MM.1S (cell line): ENCODE measurements at regions not wholly inside any gene's neighbourhood (a gene's known extent, or its start where the extent isn't known, plus 50 kb on each side); places are given as distances from the start of the nearest gene placed in this dataset.
A peak's percentile ranks its signal among the peaks of the same experiment; 100 is the strongest.

Source experiments
- DNase-seq: peaks from one replicate; pipeline ENCODE4 v3.0.0-alpha.2; 2015
- H2AFZ ChIP-seq: fragments of 300-600 bp; sonication (generic); 2 replicates; pipeline ENCODE4 v1.6.0; 2016; ENCODE audit warnings: antibody characterized with exemption, low read length
- H3F3A ChIP-seq: fragments of 300-600 bp; sonication (generic); 2 replicates; pipeline ENCODE4 v1.6.1; 2016; ENCODE audit warnings: mild to moderate bottlenecking, antibody characterized with exemption, low read length, moderate library complexity, mixed read lengths; ENCODE audit not compliant: insufficient read depth
- H3K27ac ChIP-seq: fragments of 300-600 bp; sonication (generic); 2 replicates; pipeline ENCODE4 v1.5.1; 2016; ENCODE audit warnings: mild to moderate bottlenecking, low read length
- H3K27me3 ChIP-seq: fragments of 300-600 bp; sonication (generic); replicated peaks from 2 replicates; pipeline ENCODE4 v1.6.0; 2016; ENCODE audit warnings: low read length; ENCODE audit not compliant: insufficient read depth
- H3K36me3 ChIP-seq: fragments of 300-600 bp; sonication (generic); replicated peaks from 2 replicates; pipeline ENCODE4 v1.6.1; 2016; ENCODE audit warnings: mild to moderate bottlenecking, low read length, mixed read lengths; ENCODE audit not compliant: insufficient read depth
- H3K4me1 ChIP-seq: fragments of 300-600 bp; sonication (generic); 2 replicates; pipeline ENCODE4 v1.6.1; 2016; ENCODE audit warnings: low read length, mixed read lengths
- H3K4me2 ChIP-seq: fragments of 300-600 bp; sonication (generic); 2 replicates; pipeline ENCODE4 v1.6.0; 2016; ENCODE audit warnings: low read depth, low read length
- H3K4me3 ChIP-seq: fragments of 300-600 bp; sonication (generic); 2 replicates; pipeline ENCODE4 v1.5.1; 2016; ENCODE audit warnings: low read length, mixed read lengths
- H3K79me2 ChIP-seq: fragments of 300-600 bp; sonication (generic); 2 replicates; pipeline ENCODE4 v1.6.1; 2016; ENCODE audit warnings: mixed run types, low read length, mixed read lengths
- H3K9ac ChIP-seq: fragments of 300-600 bp; sonication (generic); 2 replicates; pipeline ENCODE4 v1.6.1; 2016; ENCODE audit warnings: low read length, mixed read lengths
- H3K9me2 ChIP-seq: fragments of 300-600 bp; sonication (generic); replicated peaks from 2 replicates; pipeline ENCODE4 v1.6.1; 2016; ENCODE audit warnings: mild to moderate bottlenecking, low read length, mixed read lengths; ENCODE audit not compliant: insufficient read depth
- H3K9me3 ChIP-seq: fragments of 300-600 bp; sonication (generic); replicated peaks from 2 replicates; pipeline ENCODE4 v1.6.1; 2016; ENCODE audit warnings: mild to moderate bottlenecking, low read length, mixed read lengths; ENCODE audit not compliant: insufficient read depth
- H4K20me1 ChIP-seq: fragments of 300-600 bp; sonication (generic); 2 replicates; pipeline ENCODE4 v1.6.1; 2016; ENCODE audit warnings: mild to moderate bottlenecking, low read length, moderate library complexity, mixed read lengths; ENCODE audit not compliant: insufficient read depth
- EZH2 ChIP-seq: fragments of 300-600 bp; sonication (generic); optimal IDR thresholded peaks from 2 replicates; pipeline ENCODE3; 2017; ENCODE audit warnings: low read depth, mild to moderate bottlenecking, antibody characterized with exemption, low read length, mixed read lengths
- EZH2phosphoT487 ChIP-seq: fragments of 300-600 bp; sonication (generic); IDR thresholded peaks from 2 replicates; pipeline ENCODE4 v1.6.1; 2018; ENCODE audit warnings: antibody characterized with exemption, low read length
- TF ChIP-seq, protein P1 (sequence below): fragments of 300-600 bp; sonication (generic); IDR thresholded peaks from 2 replicates; pipeline ENCODE4 v1.5.1; 2016; ENCODE audit warnings: antibody characterized with exemption, low read length, mixed read lengths

DNA sequence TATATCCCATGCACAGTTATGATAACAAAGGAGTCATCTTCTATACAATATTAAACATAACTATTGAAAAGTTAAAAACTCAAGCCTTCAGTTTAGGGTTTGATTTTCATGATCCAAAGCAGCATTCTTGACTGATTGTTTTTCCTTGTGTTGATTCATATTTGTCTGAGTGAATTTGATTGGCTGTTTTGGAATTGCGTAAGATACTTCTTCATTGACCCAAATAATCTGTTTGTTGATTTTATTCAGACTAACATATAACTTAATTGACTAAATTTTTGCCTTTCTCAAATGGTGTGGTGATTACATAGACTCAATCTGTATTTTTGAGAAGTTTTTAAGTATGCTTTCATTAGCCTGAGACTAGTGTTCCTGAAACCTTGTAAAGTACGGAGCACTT, 305.7 kb upstream of the TNP1 start:
- Histone ChIP-seq H3K36me3 (no peaks in the 10 kb centered on the region), H3F3A (no peaks in the 10 kb centered on the region), H3K9ac (no peak overlapping the region), H3K79me2 (no peaks in the 10 kb centered on the region), H3K9me3 (no peaks in the 10 kb centered on the region), H3K27me3 (no peaks in the 10 kb centered on the region), H3K9me2 (no peaks in the 10 kb centered on the region), H2AFZ (no peak overlapping the region), H4K20me1 (no peaks in the 10 kb centered on the region), H3K4me1 (no peaks in the 10 kb centered on the region), H3K27ac (no peak overlapping the region), H3K4me3 (no peak overlapping the region), H3K4me2 (no peak overlapping the region)
- TF ChIP-seq EZH2 (no peak), EZH2phosphoT487 (no peak)
- TF ChIP-seq, protein P1, sequence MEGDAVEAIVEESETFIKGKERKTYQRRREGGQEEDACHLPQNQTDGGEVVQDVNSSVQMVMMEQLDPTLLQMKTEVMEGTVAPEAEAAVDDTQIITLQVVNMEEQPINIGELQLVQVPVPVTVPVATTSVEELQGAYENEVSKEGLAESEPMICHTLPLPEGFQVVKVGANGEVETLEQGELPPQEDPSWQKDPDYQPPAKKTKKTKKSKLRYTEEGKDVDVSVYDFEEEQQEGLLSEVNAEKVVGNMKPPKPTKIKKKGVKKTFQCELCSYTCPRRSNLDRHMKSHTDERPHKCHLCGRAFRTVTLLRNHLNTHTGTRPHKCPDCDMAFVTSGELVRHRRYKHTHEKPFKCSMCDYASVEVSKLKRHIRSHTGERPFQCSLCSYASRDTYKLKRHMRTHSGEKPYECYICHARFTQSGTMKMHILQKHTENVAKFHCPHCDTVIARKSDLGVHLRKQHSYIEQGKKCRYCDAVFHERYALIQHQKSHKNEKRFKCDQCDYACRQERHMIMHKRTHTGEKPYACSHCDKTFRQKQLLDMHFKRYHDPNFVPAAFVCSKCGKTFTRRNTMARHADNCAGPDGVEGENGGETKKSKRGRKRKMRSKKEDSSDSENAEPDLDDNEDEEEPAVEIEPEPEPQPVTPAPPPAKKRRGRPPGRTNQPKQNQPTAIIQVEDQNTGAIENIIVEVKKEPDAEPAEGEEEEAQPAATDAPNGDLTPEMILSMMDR: no peak
- no peak for DNase-seq

DNA sequence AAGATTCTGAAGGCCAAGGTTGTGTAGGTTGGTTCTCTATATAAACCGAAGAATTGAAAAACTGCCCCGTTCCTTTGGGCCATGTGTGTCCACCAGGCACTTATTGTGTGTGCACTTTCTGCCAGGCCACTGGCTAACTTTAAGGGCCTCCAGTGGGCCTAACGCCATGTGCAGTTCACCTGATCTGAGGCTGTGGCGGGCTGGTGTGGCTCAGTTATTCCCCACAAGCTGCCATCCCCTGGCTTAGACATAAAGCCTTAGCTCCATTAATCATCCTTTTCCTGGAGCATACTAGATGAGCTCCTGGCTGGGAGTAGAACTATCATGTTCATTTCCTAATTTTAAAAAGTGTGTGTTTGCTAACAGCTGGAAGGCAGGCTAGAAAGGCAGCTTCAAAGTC, 304.1 kb upstream of the TNP1 start:
- Histone ChIP-seq H3K4me3 (no peak overlapping the region), H3K79me2 (no peaks in the 10 kb centered on the region), H3K9ac (no peak overlapping the region)

DNA sequence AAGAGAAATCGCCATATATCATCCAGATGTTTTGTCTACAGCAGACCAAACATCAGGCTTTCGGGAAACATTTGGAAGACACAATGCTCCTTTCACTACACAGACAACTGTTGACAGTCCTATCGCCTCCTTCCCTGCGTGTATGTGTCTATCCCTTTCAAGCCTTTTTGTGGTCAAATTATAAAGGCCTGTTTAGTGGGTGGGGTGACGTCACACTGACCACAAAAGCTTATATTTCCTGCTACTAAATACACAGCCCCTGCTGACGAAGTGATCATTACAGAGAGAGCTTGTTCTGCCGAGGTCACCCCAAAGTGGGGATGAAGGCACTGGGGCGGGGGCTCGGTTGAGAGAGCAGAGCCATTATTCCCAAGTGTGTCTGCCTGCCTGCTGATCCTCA, 302.7 kb upstream of the TNP1 start:
- Histone ChIP-seq H3K27ac (no peak overlapping the region), H3K9me3 (no peaks in the 10 kb centered on the region), H3K9ac (no peak overlapping the region), H3K9me2 (no peaks in the 10 kb centered on the region), H3K4me2 (no peak overlapping the region), H2AFZ (no peak overlapping the region), H3K36me3 (no peaks in the 10 kb centered on the region), H3K4me3 (no peak overlapping the region), H4K20me1 (no peaks in the 10 kb centered on the region), H3K79me2 (no peaks in the 10 kb centered on the region), H3K4me1 (no peaks in the 10 kb centered on the region), H3K27me3 (no peaks in the 10 kb centered on the region), H3F3A (no peaks in the 10 kb centered on the region)
- TF ChIP-seq, protein P1: no peak
- TF ChIP-seq EZH2 (no peak), EZH2phosphoT487 (no peak)
- peak; percentile 10 for DNase-seq

More for the DNA sequence above, 304.1 kb upstream of the TNP1 start:
- Histone ChIP-seq H3K4me1 (no peaks in the 10 kb centered on the region), H3K36me3 (no peaks in the 10 kb centered on the region), H3K9me3 (no peaks in the 10 kb centered on the region), H2AFZ (no peak overlapping the region), H3F3A (no peaks in the 10 kb centered on the region), H3K4me2 (no peak overlapping the region), H3K27me3 (no peaks in the 10 kb centered on the region), H3K9me2 (no peaks in the 10 kb centered on the region), H4K20me1 (no peaks in the 10 kb centered on the region), H3K27ac (no peak overlapping the region)
- no peak for DNase-seq
- TF ChIP-seq, protein P1: no peak
- TF ChIP-seq EZH2: no peak
- no peak for TF ChIP-seq EZH2phosphoT487
